Epidermal melanocyte (primary cell): ENCODE measurements at regions not wholly inside any gene's neighbourhood (a gene's known extent, or its start where the extent isn't known, plus 50 kb on each side); places are given as distances from the start of the nearest gene placed in this dataset.

ENCODE experiments used
- DNase-seq: peaks from one replicate; pipeline ENCODE4 v3.0.0; 2011; ENCODE audit warnings: low spot score; ENCODE audit not compliant: insufficient read length

DNA sequence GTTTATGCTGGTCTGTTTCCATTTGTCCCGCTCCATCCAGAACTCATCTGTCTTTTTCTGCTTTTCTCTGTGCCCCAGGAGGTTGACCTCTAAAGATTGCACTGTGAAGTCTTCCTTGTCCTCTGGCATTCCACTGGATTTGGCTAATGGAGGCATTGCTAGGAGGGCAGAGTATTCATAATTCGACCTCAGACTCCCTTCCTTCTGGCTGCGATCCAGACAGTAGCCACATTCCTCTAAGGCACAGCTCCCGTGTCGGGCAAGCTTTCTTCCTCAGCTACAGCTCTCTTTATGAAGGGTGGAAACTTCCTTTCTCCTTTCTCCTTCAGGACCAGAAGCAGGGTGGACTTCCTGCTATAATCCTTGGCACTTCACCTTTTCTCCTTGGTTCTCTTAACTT, 175.9 kb downstream of the BAMBI start:
- DNase-seq: peak; percentile 49

DNA sequence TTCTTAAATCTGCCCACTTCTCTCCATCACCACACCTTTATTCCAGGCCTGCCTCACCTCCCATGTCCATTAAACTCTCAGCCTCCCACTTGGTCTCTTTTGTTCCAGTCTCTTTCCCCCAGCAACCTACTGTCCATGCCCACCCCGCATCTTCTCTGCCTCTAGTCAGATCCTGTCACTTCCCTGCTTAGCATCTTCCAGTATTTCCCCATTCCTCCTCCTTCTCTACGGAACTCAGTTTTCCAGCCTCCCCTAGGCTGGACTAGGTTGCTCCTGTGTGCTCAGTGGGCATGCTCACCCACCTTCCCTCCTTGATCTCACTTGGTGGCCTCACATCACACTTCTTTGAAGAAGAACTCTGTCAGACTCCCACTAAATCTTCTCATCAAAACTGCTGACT, 179.8 kb downstream of the BAMBI start:
- no peak for DNase-seq

DNA sequence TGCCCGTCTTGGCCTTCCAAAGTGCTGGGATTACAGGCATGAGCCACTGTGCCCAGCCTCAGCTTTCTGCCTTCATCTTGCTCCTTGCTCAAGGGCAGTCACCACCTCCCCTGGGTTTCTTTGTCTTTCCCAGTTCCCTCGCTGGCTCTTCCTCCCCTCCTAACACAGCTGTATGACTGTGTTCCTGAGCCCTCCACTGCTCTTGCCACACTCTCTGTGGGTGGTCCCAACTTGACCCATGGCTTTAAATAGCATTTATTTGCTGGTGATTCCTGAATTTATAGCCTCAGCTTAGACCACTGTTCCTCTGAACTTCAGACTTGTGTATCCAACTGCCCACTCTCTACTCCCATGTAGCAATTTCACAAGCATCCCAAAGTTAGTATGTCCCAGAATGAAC, 181.3 kb downstream of the BAMBI start:
- DNase-seq: no peak

DNA sequence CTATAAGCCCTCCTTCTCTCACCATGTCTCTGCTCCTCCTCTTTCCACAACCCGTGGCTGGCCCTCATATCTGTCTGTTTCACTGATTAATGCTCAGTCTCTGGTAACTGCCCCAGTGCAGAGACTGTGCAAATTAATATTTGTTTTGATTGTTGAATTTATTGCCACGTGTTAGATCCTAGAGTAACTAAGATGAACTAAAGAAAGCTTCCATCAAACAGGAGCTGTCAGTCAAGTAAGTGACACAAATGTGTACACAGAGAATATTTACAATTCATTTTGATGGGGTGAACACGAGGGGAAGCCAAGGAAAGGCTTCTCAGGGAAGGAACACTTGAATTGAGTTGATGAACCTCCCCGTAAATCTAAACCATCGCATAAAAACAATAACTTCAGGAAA, 182.5 kb downstream of the BAMBI start:
- no peak for DNase-seq

DNA sequence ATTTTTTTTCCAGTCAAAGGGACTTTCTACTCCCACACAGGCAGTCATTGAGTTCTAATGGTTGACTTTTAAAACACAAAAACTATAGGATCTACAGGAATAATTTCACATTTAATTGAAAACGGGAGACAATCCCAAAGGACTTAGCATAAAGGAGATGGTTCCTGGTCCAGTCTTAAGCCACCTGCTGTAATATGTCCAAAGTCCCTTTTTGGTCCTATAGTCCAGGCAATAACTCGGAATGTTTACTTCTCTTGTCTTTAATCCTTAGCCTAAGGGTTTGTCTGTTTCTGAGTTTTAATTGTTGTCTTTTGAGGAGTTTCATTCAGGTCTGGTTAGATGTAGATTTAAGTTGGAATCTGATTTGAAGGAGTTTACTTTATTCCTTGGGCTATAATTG, 184.9 kb downstream of the BAMBI start:
- no peak for DNase-seq

DNA sequence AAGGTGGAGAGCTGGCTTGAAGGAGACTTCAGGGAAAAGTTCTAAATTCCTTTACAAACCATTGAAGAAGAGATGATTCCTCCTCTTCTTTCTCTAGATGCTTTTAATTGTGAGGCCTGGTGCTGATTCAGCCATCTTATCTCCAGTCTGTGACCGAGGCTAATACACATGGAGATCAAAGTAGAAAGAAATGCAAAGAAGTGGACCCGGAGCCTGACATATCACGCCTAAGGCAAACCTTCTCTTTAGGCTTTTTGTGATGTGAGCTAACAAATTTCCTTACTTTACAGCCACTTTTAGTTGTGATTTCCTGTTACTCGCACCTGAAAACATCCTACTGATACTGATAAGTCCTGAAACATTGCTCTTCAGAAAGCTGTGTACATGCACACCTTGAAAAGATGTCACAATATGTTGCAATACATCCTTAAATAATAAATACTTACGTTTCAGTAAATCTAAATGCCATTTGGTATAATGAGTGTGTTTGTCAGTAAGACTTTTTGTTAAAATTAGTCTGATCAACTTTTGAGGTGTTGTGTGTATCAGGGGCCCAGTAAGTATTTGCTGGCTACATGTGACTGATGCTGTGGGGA, 192.4 kb downstream of the BAMBI start:
- no peak for DNase-seq

DNA sequence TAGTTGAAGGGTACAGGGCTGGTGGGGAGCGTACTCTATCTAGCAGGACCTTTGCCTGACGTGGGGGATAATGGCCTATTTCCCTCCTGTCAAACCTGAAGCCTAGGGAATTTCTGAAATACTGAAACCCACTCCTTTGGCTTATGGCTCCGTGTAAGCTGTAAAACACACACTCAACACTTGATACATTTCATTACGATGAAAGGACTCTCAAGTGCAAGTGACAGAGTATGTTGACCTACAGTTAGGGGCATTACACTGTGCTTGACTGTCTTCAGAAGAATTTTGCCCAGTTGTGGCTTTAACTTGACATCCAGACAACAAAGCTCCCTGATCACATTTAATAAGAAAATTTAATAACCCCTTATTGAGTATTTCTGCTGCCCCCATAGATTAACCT, 194.3 kb downstream of the BAMBI start:
- no peak for DNase-seq

DNA sequence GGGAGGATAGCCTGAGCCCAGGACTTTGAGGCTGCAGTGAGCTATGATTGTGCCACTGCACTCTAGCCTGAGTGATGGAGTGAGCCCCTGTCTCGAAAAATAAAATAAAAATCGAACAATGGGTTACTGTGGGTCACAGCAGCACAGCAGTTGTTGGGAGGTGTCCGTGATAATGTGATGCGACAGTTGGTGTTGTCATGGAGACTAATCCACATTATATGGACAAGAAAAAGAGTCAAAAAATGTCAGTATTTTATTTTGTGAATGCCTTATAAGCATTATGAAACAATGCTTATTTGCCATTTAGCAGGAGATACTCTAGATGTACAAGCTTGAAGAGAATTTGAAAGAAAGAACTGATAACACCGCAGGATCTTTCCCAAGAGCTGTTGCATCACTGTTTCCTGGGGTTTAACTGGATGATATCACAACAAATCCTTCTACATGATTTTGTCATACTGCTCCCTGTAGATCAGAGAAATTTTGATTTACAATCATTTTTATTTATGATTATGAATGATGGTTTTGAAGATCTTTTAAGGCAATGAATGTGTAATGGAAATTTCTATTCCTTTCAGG, 195.4 kb downstream of the BAMBI start:
- no peak for DNase-seq

DNA sequence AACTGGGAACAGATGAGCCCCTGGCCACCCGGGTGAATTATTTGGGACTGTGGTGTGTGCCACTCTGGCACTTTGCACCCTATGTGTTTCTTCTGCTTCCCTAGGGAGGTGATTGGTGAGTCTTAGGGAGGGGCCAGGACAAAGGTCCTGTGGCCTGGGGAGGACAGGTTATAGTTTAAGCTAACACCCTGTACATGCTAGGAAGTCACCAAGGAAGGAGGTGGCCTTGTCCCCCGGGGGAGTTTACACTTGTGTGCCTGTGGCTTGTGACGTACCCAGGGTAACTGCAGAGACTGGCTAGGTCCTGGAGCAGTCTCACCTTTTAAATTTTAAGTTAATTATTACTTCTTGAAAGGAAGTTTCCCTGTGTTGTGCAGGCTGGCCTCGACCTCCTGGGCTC, 196.2 kb downstream of the BAMBI start:
- DNase-seq: no peak

DNA sequence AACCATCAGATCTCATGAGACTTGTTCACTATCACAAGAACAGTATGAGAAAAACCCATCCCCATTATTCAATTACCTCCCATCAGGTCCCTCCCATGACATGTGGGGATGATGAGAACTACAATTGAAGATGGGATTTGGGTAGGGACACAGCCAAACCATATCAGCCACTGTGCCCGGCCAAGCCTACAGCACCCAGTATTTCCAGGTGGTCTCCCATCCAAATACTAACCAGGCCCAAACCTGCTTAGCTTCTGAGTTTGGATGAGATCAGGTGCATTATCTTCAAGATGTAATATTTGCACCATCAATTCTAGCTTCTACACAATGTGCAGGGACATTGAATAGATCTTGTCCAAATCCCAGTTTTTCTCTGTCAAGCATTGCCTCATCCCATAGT, 196.9 kb downstream of the BAMBI start:
- DNase-seq: no peak

DNA sequence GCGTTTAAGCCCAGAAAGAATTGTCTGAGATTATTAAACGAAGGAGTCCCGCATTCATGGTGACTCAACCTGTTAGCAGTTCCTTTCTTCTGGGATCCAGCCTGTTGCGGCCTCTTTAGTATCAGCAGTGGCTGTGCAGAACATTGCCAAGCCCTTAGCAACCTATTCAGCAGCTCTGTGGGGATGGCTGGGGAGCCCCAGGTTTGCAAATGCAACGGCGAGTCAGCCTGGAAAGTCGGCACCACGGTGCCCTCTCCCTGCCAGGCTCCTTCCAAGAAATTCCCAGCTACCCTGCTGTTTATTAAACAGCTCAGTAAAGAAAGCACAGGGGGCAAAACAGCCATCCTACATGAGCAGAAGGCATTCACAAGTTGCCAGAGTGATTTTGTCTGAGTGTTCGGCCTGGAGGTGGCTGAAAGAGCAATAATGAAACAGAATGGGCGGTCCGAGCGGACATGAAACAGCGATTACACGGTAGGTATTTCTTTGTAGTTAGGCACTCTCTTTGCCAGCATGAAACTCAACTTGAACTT, 198.3 kb downstream of the BAMBI start:
- DNase-seq: no peak

DNA sequence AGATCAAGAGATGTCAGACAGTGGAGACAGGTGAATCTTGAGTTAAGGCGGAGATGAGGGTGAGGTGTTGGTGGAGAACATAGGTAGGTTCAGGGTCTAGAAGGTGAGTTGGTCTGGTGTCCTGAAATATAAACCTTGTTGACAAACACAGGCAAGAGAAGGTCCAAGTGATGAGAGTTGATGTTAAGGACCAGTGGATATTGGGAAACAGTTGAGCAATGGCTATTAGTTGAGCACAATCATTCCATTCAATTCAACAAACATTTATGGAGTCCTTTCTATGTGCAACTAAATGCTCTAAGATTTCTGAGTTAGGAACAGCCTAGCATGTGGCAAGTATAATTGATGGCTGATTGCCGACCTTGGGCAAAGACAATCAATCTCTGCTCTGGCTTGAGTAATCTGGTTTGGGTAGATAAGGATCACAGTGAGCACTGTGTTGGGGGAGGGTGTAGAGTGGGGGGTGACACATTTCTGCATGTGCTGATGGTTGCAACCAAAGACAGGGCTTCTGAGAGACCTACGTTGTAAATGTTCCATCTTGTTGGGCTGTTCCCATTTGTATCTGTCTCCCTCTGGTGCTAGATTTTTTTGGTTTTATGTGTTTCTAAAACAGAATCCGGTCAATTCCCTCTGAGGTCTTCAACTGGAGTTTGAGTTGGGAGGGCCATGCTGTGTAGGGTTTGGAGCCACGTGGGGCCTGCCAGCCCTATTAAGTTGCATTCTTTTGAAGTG, 201.1 kb downstream of the BAMBI start:
- DNase-seq: no peak

DNA sequence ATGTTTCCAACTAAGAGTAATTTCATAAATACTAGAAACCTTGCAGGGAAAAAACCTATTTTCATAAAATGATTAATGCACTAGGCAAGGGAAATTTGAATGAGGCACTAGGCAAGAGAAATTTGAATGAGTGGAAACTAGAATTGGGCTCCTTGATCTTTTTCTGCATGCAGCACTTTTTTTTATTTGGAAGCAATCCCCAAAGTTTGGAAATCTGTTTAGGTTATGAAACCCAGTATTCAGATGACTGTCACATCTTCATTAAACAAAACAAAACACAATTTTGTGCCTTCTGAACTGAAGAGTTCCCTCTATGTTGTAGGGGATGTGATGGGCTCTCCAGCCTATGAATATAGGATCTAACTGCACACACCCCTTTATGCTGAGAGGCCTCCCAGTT, 201.9 kb downstream of the BAMBI start:
- DNase-seq: no peak

DNA sequence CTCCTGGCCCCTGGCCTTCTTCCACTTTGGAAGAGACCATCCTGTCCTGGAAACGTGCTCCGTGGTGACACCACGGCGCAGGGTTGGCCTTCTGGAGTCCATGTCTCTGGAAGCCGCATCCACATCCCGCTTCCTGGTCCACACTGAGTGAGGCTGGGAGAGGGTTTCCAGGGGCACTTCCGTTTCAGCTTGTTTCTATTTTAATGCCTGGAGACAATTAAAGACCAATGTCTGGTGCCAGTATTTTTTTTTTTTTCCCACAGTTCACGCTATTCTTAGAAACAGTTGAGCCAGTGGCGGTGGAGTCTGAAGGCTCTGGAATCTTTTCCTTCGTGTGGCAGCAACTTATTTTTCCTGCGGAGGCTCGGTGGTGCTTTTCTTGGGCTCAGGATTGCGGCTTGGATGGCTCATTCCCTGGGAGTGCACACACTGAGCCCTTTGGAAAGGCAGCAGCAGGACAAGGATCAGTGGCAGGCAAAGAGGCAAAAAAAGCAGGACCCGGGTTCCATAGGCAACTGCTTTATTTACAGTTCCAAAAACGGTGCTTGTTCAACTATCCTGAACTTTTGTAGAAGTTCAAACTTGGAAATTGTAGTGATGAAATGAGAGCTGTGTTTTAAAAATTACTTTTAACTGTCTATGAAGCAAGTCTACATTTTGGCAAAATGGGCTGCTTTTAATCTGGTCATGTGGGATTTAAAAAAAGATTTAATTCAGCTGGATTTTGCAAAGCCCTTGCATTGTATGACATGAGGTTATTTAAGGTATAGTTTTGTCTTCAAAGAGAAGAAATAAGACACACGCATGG, 202.8 kb downstream of the BAMBI start:
- DNase-seq: no peak

DNA sequence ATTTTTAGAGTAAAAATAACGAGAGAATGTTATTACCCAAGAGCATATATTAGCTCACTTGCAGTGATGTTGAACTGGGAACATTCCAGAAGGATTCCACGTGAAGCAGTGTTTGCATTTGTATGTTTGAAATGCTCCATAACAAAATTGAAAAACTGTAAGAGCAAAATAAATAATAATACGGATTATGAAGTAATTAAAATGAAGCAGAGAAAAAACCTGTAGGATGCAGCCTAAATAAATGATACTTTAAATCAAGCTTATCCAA, 203.3 kb downstream of the BAMBI start:
- no peak for DNase-seq

DNA sequence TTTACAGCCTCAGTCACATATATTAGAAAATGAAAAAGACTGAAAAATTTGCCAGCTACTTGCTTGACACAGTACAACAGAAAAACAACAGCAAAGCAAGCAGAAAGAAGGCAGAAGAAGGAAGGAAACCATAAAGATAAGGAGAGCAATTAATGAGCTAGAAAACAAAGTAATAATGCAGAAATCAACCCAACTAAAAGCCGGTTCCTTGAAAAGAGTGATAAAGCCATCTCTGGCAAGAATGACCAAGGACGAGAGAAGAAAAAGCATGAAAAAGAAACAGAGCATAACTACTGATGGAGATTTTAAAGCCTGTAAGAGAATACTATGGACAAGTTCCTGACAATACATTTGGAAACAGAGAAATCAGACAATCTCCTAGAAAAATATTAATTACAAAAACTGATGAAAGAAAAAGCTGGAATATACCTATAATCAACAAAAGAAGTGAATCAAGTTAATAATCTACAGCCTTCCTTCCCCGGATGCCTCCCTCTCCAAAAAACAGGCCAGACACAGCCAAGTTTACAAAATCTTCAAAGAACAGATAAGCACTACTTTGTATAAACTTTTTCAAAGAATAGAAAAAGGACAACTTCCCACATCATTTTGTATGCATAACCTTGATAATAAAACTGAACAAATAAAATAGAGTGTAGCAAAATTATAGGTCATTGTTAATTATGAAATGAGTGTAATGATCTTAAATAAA, 204.0 kb downstream of the BAMBI start:
- no peak for DNase-seq

DNA sequence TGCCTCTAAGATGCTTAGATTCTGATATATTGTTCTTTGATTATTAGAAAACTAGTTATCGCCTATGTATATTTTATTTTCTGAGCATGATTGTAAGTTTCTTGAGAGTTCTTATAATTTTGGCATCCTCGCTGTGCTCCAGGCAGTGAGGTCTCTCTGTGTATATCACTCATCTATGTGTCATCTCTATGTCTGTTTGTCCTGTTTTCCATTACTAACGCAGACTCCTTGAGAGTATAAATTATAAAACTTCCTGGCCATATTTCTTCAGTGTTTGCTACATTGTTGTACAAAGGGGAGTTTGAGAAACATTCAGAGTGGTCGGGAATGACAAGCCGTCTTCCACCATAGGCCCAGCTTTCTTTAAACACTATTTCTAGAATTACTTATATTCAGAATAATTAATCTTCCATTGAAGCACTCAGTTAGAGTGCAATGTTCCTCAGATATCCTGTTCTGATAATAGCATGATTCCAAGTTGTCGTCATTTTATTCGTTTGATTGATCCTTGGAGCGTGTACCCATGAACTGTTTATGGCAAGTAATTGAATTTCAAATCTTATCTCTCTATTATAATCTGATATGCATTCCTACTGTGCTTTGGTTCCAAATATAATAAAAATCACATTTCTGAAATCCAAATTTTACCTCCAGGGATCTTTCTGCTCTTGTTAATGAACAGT, 206.6 kb downstream of the BAMBI start:
- no peak for DNase-seq

DNA sequence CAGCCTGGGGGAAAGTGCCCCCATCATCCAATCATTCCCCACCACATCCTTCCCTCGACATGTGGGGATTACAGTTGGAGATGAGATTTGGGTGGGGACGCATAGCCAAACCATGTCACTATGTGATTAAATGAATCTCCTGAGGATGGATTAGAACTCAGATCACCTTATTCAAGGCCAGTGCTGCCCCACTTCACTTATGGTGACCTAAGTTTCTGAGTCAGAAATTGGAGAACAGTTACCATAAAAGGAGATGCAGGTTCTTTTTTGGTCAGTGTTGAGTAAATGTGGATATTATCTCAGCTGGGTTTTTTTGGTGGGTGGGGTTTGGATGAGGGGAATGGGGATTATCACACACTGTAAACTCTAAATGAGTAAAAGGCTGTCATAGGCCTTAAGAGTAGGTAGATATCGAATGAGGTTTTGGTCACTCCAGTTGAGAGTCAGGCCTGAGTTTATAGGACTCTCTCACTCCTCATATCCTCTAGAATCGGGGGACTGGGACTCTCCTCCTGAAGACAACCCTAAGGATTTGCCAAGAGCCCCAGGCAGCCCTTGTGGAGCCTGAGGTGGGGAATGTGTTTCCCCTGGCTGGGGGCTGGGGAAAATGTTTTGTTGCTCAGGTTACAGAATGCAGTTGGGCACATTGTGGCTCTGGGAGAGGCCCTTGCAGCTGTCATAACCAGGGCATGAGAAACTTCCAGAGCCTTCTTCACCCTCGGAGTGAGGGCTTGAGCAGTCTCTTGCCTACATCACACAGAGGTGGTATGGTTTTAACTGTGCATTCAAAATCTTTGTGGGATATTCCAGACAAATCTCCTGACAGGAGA, 213.0 kb downstream of the BAMBI start:
- no peak for DNase-seq

DNA sequence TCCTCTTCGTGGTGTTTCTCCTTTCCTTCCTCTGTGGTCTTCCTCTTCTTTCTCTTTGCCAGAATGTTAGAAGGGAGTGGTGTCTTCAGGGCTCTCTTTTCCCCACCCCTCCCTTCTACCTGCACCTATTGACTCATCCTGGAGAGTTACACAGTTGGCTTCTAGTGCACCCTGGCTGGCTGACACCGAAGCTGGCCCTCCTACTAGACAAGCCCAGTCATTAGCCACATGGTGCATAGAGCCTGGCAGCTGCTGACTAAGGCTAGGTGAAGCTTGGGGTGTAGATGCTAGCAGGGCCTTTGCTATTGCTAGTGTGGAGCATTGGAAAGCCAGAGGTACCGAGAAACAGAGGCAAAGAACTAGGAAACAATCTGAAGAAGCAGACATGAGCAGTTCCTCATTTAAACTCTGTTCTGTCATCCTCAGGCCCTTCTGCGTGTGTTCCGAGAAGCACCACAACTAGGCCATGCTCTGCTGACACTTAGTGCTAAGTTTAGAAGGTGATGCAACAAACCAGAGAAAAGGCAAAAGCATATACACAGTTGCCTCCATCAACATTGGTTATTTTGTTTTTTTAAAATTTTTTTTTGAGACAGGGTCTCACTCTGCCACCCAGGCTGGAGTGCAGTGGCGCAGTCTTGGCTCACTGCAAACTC, 213.9 kb downstream of the BAMBI start:
- DNase-seq: no peak
